ENCODE measurements at regions not wholly inside any gene's neighbourhood (a gene's known extent, or its start where the extent isn't known, plus 50 kb on each side); places are given as distances from the start of the nearest gene placed in this dataset.

- TF ChIP-seq CTCF (IDR thresholded peaks at IDR 0.05; ENCODE audit: poor library complexity, severe bottlenecking) (no peak), POLR2AphosphoS5 (IDR thresholded peaks at IDR 0.05) (no peak)
Measured at GRCh38 chr2:105669384-105669891, 75.3 kb upstream of the NCK2 start.
